Transverse colon (tissue), 4 donors: ENCODE measurements at regions not wholly inside any gene's neighbourhood (a gene's known extent, or its start where the extent isn't known, plus 50 kb on each side); places are given as distances from the start of the nearest gene placed in this dataset.

Experiments used
- POLR2A ChIP-seq: fragments of 450-650 bp; IDR thresholded peaks from one replicate; pipeline ENCODE4 v1.6.1; 2016; ENCODE audit warnings: antibody characterized with exemption, mild to moderate bottlenecking, moderate library complexity
- POLR2AphosphoS5 ChIP-seq, 3 donors: sonication (generic); formaldehyde crosslinking; IDR thresholded peaks; one replicate each; pipeline ENCODE4 v1.6.1; 2016; ENCODE audit warnings: antibody characterized with exemption in 3 of 3
- TF ChIP-seq, protein P1 (sequence below), 5 experiments: fragments of 200-600 bp in 3 of 5; fragments of 450-650 bp in 2 of 5; sonication (generic) in 3 of 5; IDR thresholded peaks; 1 replicate in 2 of 5; 2 replicates in 3 of 5; pipeline ENCODE4 v1.5.1; 2016 to 2017; ENCODE audit warnings: antibody characterized with exemption in 5 of 5, inconsistent platforms in 3 of 5, mild to moderate bottlenecking in 2 of 5, moderate library complexity in 1 of 5

DNA sequence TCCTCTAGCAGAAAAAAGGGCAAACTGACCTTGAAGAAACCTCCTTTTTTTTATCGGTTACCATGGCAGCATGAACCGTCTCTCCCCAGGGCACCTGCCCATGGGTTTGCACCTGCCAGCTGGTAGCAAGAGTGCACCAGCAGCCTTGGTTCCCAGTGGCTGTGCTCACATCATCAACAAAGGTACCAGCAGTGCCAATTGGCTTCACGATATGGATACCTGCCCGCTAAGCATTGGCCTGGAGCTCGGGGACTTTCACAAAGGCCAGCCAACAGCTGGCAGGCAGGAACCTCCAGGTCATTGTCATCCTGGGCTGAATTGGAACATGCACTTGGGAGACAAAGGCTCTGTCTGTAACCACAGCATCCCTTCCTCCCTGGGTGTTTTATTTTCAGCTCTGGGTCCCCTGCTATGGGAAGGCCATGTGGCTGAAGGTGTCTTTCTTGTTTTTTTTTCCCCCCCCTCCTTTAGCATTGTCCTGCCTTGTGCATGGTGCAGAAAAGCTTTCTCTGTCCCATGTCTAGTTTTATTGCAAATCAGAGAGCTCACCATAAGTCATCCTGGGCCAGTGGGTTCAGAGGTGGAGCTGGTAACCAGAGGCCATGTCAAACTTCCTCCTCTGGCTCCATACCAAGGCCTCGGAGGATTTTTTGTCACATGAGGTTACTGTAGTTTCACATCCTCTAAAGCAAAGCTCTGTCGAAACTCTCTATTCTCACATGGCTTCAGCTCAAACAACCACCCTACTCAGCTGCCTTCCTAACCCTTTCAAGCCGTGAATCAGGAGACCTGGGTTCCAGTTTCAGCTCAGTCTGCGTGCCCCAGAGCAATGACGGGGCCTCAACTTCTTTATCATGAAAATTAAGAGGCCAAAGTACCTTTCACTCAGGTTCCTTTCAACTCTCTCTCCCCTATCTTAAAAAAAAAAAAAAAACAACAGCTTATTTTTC, 145.5 kb upstream of the MAP3K1 start:
- TF ChIP-seq, protein P1, sequence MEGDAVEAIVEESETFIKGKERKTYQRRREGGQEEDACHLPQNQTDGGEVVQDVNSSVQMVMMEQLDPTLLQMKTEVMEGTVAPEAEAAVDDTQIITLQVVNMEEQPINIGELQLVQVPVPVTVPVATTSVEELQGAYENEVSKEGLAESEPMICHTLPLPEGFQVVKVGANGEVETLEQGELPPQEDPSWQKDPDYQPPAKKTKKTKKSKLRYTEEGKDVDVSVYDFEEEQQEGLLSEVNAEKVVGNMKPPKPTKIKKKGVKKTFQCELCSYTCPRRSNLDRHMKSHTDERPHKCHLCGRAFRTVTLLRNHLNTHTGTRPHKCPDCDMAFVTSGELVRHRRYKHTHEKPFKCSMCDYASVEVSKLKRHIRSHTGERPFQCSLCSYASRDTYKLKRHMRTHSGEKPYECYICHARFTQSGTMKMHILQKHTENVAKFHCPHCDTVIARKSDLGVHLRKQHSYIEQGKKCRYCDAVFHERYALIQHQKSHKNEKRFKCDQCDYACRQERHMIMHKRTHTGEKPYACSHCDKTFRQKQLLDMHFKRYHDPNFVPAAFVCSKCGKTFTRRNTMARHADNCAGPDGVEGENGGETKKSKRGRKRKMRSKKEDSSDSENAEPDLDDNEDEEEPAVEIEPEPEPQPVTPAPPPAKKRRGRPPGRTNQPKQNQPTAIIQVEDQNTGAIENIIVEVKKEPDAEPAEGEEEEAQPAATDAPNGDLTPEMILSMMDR (IDR thresholded peaks at IDR 0.05), result no peak
- no peak for TF ChIP-seq POLR2A
- TF ChIP-seq POLR2AphosphoS5 (IDR thresholded peaks at IDR 0.05), result peak in 1 of 3 donors; percentile 13
